Coronary artery (tissue), 2 donors: ENCODE measurements at regions not wholly inside any gene's neighbourhood (a gene's known extent, or its start where the extent isn't known, plus 50 kb on each side); places are given as distances from the start of the nearest gene placed in this dataset.

Experiments
- DNase-seq: peaks from one replicate; pipeline ENCODE4 v3.0.0-alpha.2; 2017; ENCODE audit warnings: low spot score
- H3K27ac ChIP-seq, 2 donors: fragments of 200-600 bp; sonication (generic); one replicate each; pipeline ENCODE4 v1.5.1; 2016 to 2019
- H3K4me3 ChIP-seq: fragments of 200-600 bp; sonication (generic); 2 replicates; pipeline ENCODE4 v1.5.1; 2016; ENCODE audit warnings: mild to moderate bottlenecking, moderate library complexity
- CTCF ChIP-seq: fragments of 200-600 bp; sonication (generic); IDR thresholded peaks from one replicate; pipeline ENCODE4 v1.5.1; 2019; ENCODE audit warnings: antibody characterized with exemption

DNA sequence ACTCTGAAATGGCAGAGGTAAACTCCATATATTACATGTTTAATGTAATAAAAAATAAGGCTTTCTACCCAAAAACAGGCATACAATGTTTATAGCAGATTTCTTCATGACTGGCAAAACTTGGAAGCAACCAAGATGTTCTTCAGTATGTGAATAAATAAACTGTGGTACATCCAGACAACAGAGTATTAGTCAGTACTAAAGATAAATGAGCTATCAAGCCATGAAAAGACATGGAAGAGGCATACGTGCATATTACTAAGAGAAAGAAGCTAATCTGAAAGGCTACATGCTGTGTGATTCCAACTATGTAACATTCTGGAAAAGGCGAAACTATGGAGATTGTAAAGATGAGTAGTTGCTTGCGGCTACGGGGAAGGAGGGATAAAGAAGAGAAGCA lies 97.4 kb downstream of the OSR1 start:
- Histone ChIP-seq H3K4me3 (no peak overlapping the region), H3K27ac (no peak overlapping the region)
- TF ChIP-seq CTCF = no peak
- DNase-seq = no peak

DNA sequence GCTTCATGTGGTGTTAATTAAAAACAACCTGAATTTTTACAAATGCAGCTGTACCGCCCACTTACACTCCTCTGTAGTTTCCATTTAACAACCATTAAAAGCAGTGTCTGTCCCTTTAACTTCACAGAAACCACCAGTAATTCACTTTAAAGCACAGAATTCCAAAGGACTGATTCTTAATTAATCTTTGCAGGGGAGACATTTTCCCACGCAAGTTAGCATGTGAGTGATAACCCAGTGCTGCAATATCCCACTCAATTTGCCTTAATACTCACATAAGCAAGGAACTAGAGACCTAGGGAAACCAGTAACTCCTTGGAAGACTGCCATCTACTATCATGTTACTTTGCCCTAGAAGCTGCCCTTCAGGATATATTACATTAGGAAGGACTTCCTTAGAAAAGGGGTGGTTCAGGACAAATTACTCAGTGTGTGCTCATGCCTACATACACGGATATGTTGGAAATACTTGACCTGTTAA lies 102.3 kb downstream of the OSR1 start:
- Histone ChIP-seq H3K4me3 (no peak overlapping the region), H3K27ac (no peak overlapping the region)
- no peak for TF ChIP-seq CTCF
- DNase-seq = no peak

- no peak overlapping the region for H3K27ac ChIP-seq
- TF ChIP-seq CTCF = no peak
These were observed 102.9 kb downstream of the OSR1 start for GRCh38 chr2:19255481-19255880.

DNA sequence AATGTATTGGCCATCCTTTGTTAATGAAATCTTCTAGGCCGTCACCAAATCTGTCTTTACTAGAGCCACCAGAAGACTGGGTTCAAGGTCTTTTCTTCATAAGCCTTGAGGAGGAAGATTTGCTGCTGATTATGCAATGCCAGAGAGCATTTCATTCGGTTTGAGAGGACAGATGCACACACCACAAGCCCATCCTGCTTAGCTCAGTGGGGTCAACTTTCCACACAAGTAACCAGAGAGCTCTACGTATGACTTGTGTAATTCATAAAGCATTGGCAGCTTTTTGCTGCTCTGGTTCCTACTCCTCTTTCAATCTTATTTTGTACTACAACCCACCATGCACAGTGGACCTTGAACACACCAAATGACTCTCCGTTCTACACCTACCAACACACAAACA lies 106.9 kb downstream of the OSR1 start:
- Histone ChIP-seq H3K27ac (no peak overlapping the region), H3K4me3 (no peak overlapping the region)
- DNase-seq = no peak
- no peak for TF ChIP-seq CTCF

More at GRCh38 chr2:19255481-19255880, 102.9 kb downstream of the OSR1 start:
- no peak for DNase-seq
- H3K4me3 ChIP-seq = no peak overlapping the region

DNA sequence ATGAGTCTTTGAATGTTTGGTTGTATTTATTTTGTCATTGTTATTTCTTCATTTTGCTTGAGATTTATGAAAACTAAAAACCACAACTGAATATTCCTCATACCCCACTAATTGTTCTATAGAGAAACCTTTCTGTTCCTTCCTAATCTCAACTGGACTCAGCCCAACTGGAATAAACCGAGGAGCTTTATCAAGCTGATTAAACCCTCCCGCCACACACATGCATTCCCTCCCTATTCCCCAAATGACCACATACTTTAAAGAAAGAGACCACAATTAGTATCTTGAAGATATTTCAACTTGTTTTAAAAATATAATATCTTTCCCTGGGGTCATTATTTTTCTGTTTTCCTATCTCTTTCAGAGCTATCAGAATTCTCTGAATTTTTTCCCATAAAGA lies 107.5 kb downstream of the OSR1 start:
- DNase-seq = no peak
- no peak for TF ChIP-seq CTCF
- Histone ChIP-seq H3K4me3 (no peak overlapping the region), H3K27ac (no peak overlapping the region)

- no peak for TF ChIP-seq CTCF
- Histone ChIP-seq H3K4me3 (no peak overlapping the region), H3K27ac (no peak overlapping the region)
- DNase-seq = no peak
These were observed 111.2 kb downstream of the OSR1 start for GRCh38 chr2:19247186-19247585.

DNA sequence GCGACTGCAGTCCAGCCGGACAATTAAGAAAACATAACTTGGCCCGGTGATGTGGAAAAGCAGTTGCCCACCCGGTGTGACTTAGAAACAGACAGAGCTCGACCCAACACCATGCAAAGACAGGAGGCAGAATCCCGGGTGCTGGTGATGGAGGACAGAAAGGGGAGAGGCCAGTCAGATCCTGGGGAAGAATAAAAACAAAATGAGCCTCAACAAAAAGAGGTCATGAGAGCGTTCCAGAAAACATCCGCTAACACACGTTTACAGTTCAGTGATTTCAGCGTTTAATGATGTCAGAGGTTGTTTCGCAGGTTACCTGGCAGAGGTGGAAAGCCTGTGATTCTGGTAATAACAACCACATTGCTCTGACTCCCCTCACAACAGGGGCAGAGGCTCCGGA lies 111.9 kb downstream of the OSR1 start:
- H3K4me3 ChIP-seq = no peak overlapping the region
- no peak for TF ChIP-seq CTCF
- no peak for DNase-seq
- no peak overlapping the region for H3K27ac ChIP-seq
